ENCODE measurements at regions not wholly inside any gene's neighbourhood (a gene's known extent, or its start where the extent isn't known, plus 50 kb on each side); places are given as distances from the start of the nearest gene placed in this dataset.
"Not testable (repeated sequence)": the region's sequence is repeated elsewhere in the genome, so short reads cannot be mapped to it uniquely, and the experiment has no call there.

DNA sequence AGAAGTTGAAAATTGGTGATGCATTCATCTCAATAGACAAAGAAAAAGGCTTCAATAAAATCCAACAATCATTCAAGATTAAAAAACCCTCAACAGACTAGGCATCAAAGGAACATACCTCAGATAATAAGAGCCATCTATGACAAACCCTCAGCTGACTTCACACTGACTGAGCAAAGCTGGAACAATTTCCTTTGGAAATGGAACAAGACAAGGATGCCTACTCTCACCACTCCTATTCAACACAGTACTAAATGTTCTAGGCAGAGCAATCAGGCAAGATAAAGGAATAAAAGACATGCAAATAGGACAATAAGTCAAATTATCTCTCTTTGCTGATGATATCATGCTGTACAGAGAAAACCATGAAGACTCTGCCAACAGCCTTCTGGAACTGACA is 1188.1 kb downstream of the DTWD2 start:
- no peak for DNase-seq (ENCODE audit: low spot score)

DNA sequence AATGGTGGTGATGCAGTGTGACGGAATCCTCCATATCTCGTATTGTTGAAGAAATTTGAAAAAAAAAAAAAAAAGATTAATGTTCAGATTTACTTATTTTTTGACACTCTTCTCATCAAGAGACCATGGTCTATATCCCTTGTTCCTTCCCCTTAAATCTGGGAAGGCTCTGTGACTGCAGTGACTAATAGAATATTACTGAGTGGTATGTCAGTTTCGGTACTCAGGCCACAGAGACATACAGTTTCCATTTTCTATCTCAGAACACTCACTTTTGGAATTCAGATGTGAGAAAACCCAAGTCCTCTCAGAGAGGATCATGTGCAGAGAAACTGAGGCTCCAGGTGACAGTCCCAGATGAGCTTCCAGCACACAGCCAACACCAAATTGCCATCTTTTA is 1193.5 kb downstream of the DTWD2 start:
- no peak for DNase-seq (ENCODE audit: low spot score)

- DNase-seq (ENCODE audit: low spot score), result no peak
Observed at GRCh38 chr5:117793963-117794362, 1194.4 kb downstream of the DTWD2 start.

DNA sequence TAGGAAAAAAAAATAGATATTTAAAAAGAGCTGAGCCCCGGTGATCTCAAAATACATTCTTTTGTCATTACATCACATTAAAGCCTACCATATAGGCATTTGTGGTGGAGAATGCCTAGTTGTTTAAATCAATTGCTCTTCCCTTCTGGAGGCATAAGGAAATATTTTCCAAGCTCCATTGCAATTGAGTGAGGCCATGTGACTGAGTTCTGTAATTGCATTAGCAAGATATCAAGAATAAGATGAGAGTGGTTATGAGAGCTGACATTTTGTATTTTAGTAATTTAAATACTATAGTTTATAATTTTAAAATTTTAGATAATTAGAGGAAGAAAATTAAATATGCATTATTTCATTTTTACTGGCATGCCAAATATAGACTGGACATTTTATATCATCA is 1195.9 kb downstream of the DTWD2 start:
- no peak for DNase-seq (ENCODE audit: low spot score)

DNA sequence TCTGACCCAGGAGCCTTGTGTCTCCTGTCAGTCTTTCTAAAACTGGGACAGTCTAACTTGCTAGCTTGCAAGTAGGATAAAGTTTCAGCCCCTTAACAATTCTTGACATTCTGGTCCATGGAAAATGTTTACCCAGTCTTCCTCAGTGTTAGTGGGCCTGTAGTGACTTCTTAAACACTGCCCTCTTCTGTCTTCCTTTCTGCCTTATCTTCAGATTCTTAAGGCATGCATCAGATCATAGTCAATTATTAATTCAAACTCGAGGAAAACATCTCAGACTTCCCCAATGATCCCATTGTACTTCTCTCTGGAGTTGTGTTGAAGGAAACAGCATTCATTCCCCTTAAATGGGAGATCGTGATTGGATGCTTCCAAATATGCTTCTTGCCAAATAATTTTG is 1199.8 kb downstream of the DTWD2 start:
- no peak for DNase-seq (ENCODE audit: low spot score)

DNA sequence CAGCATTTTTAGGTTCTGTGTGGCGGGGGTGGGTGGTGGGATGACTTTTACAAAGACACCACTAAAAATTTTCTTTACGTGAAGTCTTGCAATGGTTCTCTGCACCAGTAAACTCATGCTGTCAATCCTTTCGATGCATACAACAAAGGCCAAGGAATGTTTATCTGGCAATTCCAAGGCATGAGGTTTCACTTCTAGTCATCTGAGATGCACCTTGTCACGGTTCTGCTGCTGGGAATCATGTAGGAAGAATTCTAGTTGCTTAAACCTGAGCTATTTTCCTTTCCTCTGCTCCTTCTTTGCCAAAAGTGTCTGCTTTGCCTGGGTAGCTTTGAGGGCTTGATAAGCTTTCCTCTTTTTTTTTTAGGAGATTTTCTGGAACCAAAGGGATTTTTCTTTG is 1204.5 kb upstream of the SEMA6A start:
- DNase-seq (ENCODE audit: low spot score), result no peak

DNA sequence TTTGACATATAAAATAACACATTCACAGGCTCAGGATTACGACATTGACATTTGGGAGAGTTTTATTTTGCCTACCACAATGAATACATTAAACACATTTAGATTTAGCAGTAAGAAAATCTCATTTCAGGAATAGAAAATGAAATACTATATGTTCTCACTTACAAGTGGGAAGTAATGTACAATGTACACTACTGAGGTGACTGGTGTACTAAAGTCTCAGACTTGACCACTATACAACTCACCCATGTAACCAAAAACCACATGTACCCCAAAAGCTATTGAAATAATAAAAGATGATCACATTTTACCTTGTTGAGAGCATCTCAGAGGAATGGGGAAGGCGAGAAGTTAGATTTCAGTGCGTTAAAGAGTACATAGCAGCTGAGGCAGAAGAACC is 1202.4 kb upstream of the SEMA6A start:
- DNase-seq (ENCODE audit: low spot score), result no peak

DNA sequence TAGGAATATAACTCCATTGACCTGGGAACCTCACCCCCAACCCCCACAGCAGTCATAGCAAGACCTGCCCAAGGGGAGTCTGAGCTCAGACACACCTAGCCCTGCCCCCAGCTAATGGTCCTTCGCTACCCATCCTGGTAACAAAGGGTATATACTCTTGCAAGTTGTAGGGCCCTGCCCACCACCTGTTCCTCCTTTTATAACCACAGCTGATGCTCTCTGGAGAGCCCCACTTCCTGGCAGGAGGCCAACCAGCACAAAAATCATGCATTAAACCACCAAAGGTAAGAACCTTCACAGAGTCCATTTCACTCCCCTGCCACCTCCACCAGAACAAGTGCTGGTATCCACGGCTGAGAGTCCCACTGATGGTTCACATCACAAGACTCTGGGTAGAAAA is 1195.3 kb upstream of the SEMA6A start:
- no peak for DNase-seq (ENCODE audit: low spot score)

DNA sequence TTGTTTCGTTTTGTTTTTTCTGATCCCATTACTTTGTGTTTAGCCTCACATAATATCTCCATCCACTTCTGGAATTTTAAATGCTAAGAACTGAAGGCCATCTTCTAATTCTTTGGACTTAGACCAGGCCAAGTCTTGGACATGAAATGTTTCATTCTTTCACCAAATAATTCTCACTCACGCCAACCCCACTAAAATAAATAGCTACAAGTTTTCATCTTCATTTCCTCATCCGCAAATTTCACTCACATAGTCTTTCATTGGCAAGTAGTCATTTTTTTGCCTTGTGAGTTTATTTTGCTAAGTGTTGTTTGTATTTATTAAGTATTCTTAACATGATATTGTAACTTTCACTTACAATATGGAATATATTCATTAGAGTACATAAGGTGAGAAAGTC is 1188.6 kb upstream of the SEMA6A start:
- no peak for DNase-seq (ENCODE audit: low spot score)

GRCh38 chr5:117761186-117761585 is 1186.6 kb upstream of the SEMA6A start:
- DNase-seq (ENCODE audit: low spot score), result no peak

GRCh38 chr5:117759849-117760499 is 1185.4 kb upstream of the SEMA6A start:
- no peak for DNase-seq (ENCODE audit: low spot score)

DNA sequence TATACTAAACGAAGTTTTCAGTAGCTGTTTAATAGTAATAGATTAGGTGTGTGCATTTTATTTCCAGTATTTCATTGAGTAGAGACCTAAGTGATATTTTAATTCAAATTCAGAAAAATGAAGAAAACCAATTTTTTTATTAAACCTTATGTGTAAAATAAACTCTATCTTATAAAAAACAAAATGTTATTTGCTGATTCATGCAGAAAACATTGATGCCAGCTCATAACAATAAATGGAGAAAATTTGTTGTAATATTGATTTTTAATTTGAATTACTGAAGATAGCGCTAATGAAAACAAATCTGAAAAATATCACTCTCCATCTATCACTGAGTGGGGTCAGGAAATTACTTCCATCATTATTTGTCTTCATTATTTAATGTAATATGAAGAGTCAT is 1177.8 kb upstream of the SEMA6A start:
- DNase-seq (ENCODE audit: low spot score), result no peak

DNA sequence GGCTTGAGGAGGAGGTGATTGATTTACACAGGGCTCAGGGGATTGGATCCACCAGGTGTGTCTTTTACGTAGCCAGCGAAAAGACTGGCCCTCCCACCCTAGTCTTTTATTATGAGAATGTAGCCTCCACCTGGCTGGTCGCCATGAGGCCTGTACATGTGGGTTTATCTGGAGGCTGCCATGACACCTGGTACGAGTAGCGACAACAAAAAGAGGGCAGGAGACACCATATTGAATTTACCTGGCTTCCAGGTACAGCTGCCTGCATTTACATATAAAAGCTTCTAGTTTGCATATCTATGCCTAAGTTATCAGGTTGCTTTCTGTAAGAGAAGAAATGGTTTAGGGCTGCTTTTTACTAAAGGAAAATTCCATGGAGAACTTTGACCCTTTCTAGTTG is 1173.7 kb upstream of the SEMA6A start:
- no peak for DNase-seq (ENCODE audit: low spot score)

DNA sequence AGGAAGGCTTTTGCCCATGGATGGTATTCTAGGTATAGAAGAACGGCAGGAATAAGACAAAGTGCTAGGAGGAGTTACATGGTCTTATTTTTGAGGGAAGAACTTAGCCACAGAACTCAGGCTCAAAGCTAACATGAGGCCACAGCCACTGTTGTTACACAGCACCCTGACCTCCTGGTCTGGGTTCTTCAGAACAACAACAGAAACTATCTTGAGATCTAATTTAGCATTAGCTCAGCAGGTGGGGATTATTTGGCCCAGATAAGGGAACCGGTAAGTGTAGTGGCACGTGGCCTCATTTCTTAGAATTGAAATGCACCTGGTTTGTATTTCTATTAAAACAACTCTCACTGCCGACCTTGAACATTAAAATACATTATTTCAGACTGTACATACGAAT is 1168.7 kb upstream of the SEMA6A start:
- DNase-seq (ENCODE audit: low spot score), result no peak

DNA sequence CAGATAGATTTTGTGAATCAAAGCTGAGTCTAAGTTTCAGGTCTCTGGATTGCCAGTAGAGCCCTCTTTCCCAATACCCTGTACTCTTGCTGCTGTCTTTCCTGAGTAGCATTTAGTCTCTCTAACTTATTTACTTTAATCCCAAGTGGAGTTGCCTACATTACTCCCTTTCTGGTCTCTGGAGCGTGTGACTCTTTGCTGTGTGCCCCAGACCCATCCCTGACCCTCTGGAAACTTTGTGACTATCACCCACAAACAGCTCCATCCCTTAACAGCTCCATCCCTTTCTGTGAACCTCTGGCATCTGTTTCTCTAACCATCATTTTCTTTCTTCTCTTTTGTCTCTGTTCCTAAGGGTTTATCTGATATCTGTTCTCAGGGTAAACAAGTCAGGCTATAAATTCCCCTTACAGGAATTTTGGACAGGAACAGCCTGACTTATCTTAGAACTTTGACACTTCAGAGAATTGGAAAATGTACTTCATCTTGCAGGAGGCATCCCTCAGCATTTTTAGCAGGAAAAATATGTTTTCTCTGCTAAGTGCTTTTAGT is 1167.1 kb upstream of the SEMA6A start:
- no peak for DNase-seq (ENCODE audit: low spot score)

DNA sequence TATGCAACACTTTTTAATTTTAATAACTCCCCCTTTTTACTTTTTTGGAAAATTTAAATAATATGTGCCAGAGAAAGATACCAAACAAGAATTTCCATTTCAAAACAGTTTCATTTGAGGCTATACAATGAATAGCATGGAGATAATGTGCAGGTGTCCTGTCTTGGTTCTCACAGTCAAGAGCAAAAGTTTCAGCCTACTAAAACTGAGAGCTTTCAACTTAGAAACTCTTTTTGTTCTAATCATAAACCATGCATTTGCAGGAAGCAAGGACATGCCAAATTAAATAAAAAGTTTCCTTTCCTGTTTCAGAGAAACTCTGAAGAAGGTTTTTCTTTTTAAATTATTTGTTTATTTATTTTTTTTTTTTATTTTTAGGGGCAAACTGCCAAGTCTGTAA is 1165.6 kb upstream of the SEMA6A start:
- no peak for DNase-seq (ENCODE audit: low spot score)

DNA sequence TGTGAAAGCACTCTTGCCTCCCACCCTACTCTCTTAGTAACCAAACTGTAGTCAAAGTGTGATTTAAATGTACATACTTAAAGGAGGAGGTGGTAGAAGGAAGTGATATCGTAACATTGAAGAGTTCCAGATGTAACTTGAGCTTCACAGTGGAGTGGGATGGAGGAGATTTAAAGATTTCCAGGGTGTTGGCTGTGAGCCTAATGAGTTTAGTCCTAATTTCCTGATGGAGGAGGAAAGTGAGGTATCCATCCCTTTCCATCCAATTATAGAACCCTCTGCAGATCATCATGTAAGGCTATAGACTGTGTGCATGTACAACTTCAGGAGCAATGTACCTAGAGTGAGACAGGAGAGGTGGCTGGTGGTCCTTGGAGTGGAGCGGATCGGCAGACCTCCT is 1163.9 kb upstream of the SEMA6A start:
- DNase-seq (ENCODE audit: low spot score), result no peak

DNA sequence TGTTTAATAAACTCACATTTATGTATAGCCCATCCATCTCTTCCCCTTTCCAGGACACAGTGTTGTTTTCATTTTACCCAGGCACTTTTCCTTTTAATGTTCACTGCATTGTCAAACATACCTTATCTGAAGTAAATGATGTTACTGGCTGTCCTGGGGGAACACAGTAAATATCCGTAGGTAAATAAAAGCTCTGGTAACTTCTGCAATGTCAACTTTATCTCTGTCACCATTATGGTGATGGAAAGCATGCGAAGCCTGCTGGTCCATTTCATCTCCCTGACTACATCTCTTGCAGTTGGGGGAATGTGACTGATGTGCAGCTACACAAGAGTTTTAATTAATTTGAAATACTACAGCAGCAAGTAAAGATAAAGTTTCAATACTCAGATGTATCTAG is 1162.1 kb upstream of the SEMA6A start:
- DNase-seq (ENCODE audit: low spot score), result no peak

DNA sequence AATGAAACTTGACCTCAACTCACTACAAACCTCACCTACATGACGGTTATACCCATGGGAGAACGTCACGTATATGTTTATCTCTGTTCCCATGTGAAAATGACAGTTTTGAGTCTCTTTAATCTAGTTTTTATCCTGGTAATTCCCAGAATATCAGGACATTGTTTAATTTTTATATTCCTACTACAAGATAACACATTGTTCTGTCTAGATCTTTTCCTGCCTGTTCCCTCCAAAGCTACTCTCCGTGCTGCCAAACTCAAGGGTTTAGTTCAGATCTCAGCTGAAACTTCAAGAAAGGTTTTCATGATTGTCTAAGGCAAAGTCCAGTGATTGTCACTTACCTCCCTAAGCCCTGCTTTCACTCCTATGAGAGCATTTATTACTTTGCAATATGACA is 1159.4 kb upstream of the SEMA6A start:
- DNase-seq (ENCODE audit: low spot score), result no peak

- no peak for DNase-seq (ENCODE audit: low spot score)
Observed at GRCh38 chr5:117733051-117733450, 1158.4 kb upstream of the SEMA6A start.

GRCh38 chr5:117732264-117732663 is 1157.6 kb upstream of the SEMA6A start:
- no peak for DNase-seq (ENCODE audit: low spot score)

DNA sequence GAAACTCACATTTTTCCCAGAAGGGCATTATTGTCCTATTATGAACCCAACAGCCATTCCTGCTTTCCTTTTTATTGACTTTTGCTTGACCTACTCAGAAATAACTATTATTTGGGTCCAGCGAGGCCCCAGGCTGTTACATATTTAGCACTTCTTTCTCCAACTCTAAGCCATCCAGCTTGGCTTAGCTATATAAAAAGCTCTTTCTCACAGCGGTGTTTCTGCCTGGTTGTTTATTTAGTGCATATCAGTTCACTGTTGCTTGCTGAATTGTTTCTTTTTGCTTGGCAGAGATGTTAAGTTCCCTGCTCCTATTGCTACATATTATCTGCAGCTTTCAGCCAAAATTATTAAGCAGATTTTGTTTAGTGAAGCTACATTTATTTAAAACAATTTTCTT is 1156.8 kb upstream of the SEMA6A start:
- no peak for DNase-seq (ENCODE audit: low spot score)

- DNase-seq (ENCODE audit: low spot score), result not testable (repeated sequence)
Observed at GRCh38 chr5:117720784-117721183, 1146.2 kb upstream of the SEMA6A start.

- no peak for DNase-seq (ENCODE audit: low spot score)
Observed at GRCh38 chr5:117719413-117719812, 1144.8 kb upstream of the SEMA6A start.
